MG63 (cell line): ENCODE measurements at regions not wholly inside any gene's neighbourhood (a gene's known extent, or its start where the extent isn't known, plus 50 kb on each side); places are given as distances from the start of the nearest gene placed in this dataset.

Experiments used
- DNase-seq: peaks from one replicate; pipeline ENCODE4 v3.0.0-alpha.2; 2020
- H3K27me3 ChIP-seq: fragments of 250-450 bp; sonication (Bioruptor Pico); 2 replicates; pipeline ENCODE4 v1.5.1; 2020; ENCODE audit warnings: mild to moderate bottlenecking, moderate library complexity
- H3K36me3 ChIP-seq: fragments of 250-450 bp; sonication (Bioruptor Pico); 2 replicates; pipeline ENCODE4 v1.5.1; 2020; ENCODE audit warnings: mild to moderate bottlenecking, moderate library complexity
- H3K4me3 ChIP-seq: fragments of 250-450 bp; sonication (Bioruptor Pico); 2 replicates; pipeline ENCODE4 v1.5.1; 2020; ENCODE audit warnings: mild to moderate bottlenecking, moderate library complexity
- H3K9me3 ChIP-seq: fragments of 250-450 bp; sonication (Bioruptor Pico); 2 replicates; pipeline ENCODE4 v1.5.1; 2020; ENCODE audit warnings: mild to moderate bottlenecking, moderate library complexity

DNA sequence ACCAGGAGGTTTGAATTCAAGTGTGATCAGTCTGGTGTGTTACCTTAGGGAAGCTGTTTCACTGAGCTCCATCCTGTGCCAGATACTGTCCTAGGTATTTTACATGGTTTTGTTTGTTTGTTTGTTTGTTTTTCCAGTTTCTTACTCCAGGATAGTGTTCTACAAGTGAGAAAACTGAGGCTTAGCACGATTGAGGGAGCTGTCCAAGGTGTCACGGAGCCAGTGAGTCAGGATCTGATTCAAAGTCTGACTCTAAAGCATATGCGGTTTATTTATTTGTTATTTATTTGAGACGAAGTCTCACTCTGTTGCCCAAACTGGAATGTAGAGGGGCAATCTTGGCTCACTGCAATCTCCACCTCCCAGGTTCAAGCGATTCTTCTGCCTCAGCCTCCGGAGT is 79.7 kb upstream of the GNG2 start:
- no peaks in the 10 kb centered on the region for H3K27me3 ChIP-seq
- H3K4me3 ChIP-seq, result no peak overlapping the region
- DNase-seq, result peak; percentile 12
- H3K9me3 ChIP-seq, result no peaks in the 10 kb centered on the region
- H3K36me3 ChIP-seq, result no peaks in the 10 kb centered on the region

GRCh38 chr14:51781381-51781780 is 79.0 kb upstream of the GNG2 start:
- H3K9me3 ChIP-seq, result no peaks in the 10 kb centered on the region
- H3K4me3 ChIP-seq, result no peak overlapping the region
- no peaks in the 10 kb centered on the region for H3K27me3 ChIP-seq
- no peaks in the 10 kb centered on the region for H3K36me3 ChIP-seq
- DNase-seq, result no peak

GRCh38 chr14:51782435-51782834 is 78.0 kb upstream of the GNG2 start:
- Histone ChIP-seq H3K9me3 (no peaks in the 10 kb centered on the region), H3K4me3 (no peak overlapping the region), H3K27me3 (no peaks in the 10 kb centered on the region), H3K36me3 (no peaks in the 10 kb centered on the region)
- no peak for DNase-seq

DNA sequence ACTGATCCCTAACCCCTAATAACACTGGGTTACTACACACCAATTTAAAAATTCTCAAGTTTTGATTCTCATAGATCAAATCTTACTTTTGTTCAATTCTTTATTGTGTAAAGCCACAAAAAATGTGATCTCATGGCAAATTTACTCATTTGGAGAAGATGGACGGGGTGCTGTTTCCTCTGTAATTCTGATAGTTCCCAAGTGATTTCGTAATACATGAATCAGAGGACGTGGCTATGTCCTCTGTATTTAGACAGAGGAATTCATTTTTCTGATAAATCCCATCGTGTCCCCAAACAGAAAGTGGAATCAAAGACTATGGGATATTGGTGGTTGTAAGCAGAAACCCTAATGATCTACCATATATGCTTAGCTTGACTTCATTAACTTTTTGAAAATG is 76.6 kb upstream of the GNG2 start:
- Histone ChIP-seq H3K27me3 (no peaks in the 10 kb centered on the region), H3K9me3 (no peaks in the 10 kb centered on the region), H3K36me3 (no peaks in the 10 kb centered on the region), H3K4me3 (no peak overlapping the region)
- DNase-seq, result no peak

DNA sequence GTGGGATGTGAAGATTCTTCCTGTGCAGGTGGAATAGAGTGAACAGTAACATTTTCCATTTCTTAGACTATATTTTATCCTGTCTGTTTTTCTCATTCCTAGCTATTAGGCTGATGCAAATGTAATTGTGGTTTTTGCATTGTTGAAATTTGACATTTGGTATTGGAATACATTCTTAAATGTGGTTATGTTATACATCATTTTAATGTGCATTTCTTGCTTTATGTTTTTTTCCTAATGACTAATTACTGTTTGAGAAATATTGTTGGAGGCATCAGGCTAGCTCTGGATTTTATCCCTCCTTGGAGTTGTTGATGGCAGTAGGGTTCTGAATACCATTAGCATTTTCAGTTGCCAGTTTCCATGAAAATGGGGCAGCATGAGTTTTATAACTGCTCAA is 75.9 kb upstream of the GNG2 start:
- Histone ChIP-seq H3K9me3 (no peaks in the 10 kb centered on the region), H3K36me3 (no peaks in the 10 kb centered on the region), H3K27me3 (no peaks in the 10 kb centered on the region), H3K4me3 (no peak overlapping the region)
- DNase-seq, result no peak

DNA sequence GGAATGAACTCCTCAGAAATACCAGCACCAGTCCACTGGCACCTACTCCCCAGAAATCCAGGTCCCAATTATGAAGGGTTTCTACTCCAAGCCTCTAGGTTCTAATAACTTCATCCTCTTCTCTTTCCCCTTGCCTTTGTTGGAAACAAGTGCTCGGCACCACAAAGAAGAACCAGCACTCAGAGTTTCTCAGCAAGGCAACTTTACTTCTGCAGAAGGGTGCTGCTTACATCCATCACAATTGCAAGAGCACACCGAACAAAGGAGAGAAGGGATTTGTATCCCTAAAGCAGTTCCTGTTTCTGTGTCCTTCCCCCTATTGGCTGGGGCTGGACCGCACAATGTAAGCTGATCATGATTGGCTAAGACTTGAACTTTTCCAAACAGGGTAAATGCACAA is 74.2 kb upstream of the GNG2 start:
- no peaks in the 10 kb centered on the region for H3K36me3 ChIP-seq
- H3K27me3 ChIP-seq, result no peaks in the 10 kb centered on the region
- H3K9me3 ChIP-seq, result no peaks in the 10 kb centered on the region
- H3K4me3 ChIP-seq, result no peak overlapping the region
- no peak for DNase-seq

DNA sequence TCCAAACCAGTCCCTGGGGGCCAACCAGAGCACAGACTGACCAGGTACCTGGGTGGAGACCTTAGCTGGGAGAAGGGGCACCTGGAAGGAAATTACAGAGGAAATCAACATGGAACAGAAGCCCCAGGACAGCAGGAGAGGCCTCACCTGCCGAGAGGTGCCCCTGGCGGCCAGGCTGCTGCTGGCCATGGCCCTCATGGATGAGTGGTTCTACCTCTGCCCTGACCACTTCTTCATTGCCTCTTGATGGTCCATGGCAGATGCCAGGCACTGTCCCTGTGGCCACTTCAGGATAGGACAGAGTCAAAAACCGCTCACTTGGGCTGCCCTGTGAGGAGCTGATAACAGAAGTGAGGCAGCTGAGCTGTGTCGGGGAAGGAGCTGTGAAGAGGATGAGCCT is 73.1 kb upstream of the GNG2 start:
- H3K4me3 ChIP-seq, result no peak overlapping the region
- DNase-seq, result no peak
- no peaks in the 10 kb centered on the region for H3K36me3 ChIP-seq
- H3K9me3 ChIP-seq, result no peaks in the 10 kb centered on the region
- no peaks in the 10 kb centered on the region for H3K27me3 ChIP-seq

GRCh38 chr14:51789114-51789513 is 71.3 kb upstream of the GNG2 start:
- Histone ChIP-seq H3K4me3 (no peak overlapping the region), H3K36me3 (no peaks in the 10 kb centered on the region), H3K27me3 (no peaks in the 10 kb centered on the region), H3K9me3 (no peaks in the 10 kb centered on the region)
- DNase-seq, result no peak

- no peak for DNase-seq
- no peaks in the 10 kb centered on the region for H3K9me3 ChIP-seq
- H3K4me3 ChIP-seq, result no peak overlapping the region
- no peaks in the 10 kb centered on the region for H3K27me3 ChIP-seq
- no peaks in the 10 kb centered on the region for H3K36me3 ChIP-seq
Observed at GRCh38 chr14:51789596-51789995, 70.8 kb upstream of the GNG2 start.

GRCh38 chr14:51792809-51793208 is 67.6 kb upstream of the GNG2 start:
- DNase-seq, result peak; percentile 23
- no peaks in the 10 kb centered on the region for H3K36me3 ChIP-seq
- H3K4me3 ChIP-seq, result no peak overlapping the region
- H3K27me3 ChIP-seq, result no peaks in the 10 kb centered on the region
- no peaks in the 10 kb centered on the region for H3K9me3 ChIP-seq

GRCh38 chr14:51805541-51805940 is 54.9 kb upstream of the GNG2 start:
- Histone ChIP-seq H3K9me3 (no peaks in the 10 kb centered on the region), H3K27me3 (no peaks in the 10 kb centered on the region), H3K4me3 (no peak overlapping the region), H3K36me3 (no peaks in the 10 kb centered on the region)
- no peak for DNase-seq

DNA sequence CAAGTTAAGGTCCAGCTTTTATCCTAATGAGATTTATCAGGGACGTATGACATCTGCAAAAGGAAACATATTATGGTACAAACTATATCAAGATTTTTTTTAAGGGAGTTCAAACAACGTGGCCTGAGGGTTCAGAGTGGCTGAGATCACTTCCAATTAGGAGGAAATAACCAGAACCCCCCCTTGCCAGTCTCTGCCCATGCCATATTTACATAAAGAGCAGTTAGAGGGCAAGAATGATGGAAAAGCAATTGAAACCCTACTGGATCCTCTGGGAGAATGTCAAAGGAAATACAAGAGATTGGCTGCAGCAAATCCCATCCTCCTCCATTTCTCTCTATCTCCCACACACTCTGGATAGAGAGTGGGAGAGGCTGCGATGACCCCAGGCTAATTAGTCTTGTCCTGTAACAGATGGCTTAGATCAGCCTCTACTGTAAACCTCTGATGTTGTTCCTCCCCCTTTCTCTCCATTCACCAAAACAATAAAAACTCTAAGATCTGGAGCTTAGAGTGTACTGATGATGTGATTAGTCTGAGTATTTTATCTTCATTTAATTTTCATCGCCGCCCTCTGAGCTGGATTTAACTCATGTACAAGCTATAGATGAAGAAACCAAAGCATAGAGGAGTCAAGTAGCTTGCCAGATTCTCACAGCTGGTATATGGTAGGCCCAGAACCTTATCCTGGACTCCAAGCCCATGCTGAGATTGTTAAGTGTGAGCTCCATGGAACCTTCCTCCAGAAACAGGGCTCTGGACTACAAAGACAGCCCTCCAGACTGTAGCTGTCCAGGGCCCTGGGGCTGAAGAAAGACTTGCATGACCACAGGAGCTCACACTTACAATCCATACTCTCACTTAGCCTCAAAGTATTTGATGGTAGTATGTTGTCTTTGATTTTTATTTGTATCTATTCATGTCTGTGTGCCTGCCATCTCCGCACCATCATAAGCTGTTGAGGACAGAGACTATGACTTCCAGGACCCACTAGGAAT is 54.1 kb upstream of the GNG2 start:
- no peak overlapping the region for H3K4me3 ChIP-seq
- no peaks in the 10 kb centered on the region for H3K27me3 ChIP-seq
- no peak for DNase-seq
- no peaks in the 10 kb centered on the region for H3K36me3 ChIP-seq
- no peaks in the 10 kb centered on the region for H3K9me3 ChIP-seq

GRCh38 chr14:51807356-51807755 is 53.1 kb upstream of the GNG2 start:
- peak; percentile 14 for DNase-seq

More at GRCh38 chr14:51807356-51807755, 53.1 kb upstream of the GNG2 start:
- Histone ChIP-seq H3K36me3 (no peaks in the 10 kb centered on the region), H3K27me3 (no peaks in the 10 kb centered on the region), H3K4me3 (no peak overlapping the region), H3K9me3 (no peaks in the 10 kb centered on the region)
